NCI-H526 (cell line): ENCODE measurements at regions not wholly inside any gene's neighbourhood (a gene's known extent, or its start where the extent isn't known, plus 50 kb on each side); places are given as distances from the start of the nearest gene placed in this dataset.

Experiments used
- DNase-seq, 2 experiments: peaks; one replicate each; lab custom pipeline; 2025; lab: John Stamatoyannopoulos, UW

DNA sequence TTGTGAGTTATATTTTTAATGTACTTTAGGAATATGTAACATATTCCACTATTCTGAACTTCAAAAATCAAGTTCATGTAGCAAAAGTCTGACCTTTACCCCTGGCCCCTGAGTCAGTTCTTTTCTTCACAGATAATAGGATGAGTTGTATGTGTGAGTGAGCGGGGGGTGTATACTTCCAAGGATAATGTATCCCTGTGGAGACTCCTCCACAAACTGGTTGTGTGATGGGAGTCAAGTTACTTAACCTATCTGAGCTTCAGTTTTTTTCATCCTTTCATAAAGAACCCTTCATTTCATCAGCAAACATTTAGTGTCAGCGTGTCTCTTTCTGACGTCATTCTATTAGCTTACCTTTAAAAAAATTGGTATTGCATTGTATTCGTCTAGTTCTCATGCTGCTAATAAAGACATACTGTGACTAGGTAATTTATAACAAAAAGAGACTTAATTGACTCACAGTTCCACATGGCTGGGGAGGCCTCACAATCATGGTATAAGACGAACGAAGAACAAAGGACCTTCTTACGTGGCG, 288.1 kb upstream of the GPC6 start:
- DNase-seq, result no peak

GRCh38 chr13:92941167-92941566, 285.4 kb upstream of the GPC6 start:
- DNase-seq, result no peak

GRCh38 chr13:92947770-92948434, 278.7 kb upstream of the GPC6 start:
- DNase-seq, result peak; percentile 40 to 56

DNA sequence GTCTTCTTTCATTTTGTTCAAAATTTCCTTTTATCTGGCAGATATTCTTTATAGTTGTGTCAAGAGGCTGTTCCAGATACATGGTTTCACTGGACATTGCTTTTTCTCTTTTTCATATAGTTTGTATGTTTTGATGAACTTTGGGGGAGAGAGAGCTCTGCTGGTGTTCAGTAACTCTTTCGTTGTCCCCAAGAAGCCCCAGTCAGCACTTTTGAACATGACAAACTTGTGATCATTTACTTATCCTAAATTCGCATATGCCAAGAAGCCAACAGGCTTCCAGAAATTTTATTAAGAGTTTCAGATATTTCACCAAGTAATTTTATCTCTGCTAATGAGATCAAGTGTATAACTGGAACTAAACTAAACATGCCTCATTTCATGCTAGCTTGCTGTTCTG, 275.8 kb upstream of the GPC6 start:
- no peak for DNase-seq

DNA sequence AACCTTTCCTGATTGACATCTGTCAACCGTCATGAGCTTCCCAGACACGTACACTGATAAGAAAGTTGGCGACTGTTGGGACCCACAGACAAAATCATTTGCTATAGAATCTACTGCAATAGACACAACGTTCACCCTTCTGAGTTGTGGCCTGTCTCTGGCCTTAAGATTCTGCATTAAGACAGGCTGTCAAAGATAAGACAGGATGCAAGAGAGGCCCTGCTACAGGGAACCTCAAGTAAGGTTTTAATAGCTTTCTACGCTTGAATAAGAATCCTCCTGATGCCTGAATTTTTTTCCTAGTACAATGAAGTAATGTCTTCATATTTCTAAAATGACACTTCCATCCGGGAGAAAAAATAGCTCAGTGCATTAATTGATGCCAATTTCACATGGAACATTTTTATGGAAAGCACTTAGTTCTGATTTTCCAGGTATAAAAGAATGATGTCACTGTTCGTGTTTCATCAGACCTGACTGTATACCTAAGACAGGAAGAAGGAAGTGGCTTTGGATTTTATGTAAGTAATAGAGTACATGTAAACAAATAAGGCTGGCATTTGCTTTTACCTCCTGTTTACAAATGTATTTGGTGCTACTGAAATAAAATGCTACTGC, 275.2 kb upstream of the GPC6 start:
- DNase-seq, result no peak

- no peak for DNase-seq
Measured at GRCh38 chr13:92952161-92952560, 274.4 kb upstream of the GPC6 start.

- no peak for DNase-seq
Measured at GRCh38 chr13:92954746-92955145, 271.9 kb upstream of the GPC6 start.

DNA sequence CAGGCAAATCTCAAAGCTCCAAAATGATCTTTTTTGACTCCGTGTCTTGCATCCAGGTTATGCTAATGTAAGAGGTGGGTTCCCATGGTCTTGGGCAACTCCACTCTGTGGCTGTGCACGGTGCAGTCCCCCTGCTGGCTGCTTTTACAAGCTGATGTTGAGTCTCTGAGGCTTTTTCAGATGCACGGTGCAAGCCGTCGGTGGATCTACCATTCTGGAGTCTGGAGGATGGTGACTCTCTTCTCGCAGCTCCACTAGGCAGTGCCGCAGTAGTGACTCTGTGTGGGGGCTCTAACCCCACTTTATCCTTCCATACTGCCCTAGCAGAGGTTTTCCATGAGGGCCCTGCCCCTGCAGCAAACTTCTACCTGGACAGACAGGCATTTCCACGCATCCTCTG, 266.8 kb upstream of the GPC6 start:
- no peak for DNase-seq

DNA sequence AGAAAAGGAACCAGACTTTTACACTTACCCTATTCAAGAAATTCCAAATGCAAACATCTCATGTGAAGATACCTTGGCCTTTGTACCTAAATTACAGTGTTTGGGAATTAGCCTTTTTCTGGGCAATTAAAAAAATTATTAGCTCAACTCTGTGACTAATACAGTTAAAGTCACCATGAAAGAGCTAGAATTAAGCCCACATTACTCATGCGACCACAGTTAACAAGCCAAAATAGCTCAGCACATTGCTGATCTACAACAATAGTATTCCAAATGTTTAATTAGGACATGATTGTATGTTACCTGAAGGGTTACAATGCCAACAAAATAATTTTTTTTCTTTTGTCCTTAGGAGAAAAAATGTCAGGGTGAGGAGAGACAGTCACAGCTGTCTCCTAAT, 263.6 kb upstream of the GPC6 start:
- no peak for DNase-seq

DNA sequence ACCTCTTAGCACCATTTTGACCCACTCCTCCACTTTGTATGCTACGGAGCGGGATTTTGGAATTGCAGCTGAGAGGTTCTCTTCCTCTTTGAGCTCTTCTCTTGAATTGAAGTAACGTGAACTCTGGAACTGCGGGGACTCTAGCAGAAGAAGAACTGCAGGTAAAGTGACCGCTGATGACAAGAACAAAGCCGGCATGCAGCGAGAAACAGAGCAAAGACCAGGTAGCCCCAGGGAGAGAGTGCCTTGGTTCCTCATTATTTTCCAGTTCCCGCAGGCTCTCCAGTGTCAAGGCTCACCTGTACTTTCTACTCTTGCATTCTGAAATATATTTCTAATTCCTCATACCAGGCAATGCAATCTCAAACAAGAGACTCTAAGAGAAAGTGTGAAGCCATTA, 260.3 kb upstream of the GPC6 start:
- DNase-seq, result no peak

- DNase-seq, result no peak
Measured at GRCh38 chr13:92966900-92967299, 259.7 kb upstream of the GPC6 start.

DNA sequence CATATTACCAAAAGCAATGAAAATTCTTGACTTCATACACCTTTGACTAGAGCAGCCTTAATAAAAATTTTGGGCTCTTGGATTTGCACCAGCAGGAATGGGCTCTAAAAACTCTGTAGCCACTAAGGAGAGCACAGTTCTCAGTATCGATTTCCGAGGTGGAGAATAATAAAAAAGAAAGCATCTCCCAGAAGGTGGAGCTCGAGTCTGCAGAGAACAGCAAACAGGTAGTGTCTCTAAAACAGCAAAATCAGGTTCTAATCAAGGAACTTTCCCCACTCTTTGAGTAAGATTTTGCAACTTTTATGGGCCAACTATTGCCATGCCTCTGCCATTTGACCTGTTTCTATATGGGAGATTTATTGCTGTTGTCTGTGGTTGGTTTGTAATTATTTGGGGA, 258.7 kb upstream of the GPC6 start:
- DNase-seq, result peak; percentile 19 to 49

DNA sequence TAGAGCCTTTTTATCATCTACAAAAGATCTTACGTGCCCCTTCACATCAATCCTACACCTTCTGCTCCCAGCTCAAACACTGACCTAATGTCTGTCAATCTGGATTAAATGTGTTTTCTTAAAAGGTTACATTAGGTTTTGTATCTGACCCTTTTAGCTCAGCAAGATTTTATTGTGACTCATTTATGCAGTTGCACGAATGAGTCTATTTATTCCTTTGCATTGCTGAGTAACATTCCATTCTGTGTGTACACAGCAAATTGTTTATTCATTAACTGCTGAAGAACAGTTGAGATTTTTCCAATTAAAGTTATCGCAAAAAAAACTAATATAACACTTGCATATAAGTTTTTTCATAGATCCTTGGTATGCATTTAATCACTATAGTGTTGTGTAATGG, 253.9 kb upstream of the GPC6 start:
- no peak for DNase-seq

- DNase-seq, result no peak
Measured at GRCh38 chr13:92974905-92975429, 251.6 kb upstream of the GPC6 start.

DNA sequence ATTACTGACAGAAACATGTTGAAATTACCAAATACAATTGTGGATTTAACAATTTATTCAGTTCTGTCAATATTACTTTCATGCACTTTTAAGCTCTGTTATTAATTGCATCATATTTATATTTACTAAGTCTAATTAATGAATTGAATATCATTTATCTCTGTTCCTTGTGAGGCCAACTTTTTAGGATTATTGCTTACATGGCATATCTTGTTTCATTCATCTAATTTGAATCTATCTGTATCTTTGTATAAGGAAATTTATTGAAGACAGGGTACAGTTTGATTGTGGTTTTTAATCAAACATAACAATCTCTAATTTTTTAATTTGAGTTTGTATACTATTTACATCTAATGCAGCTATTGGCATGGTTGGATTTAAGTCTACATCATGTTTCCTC, 249.9 kb upstream of the GPC6 start:
- DNase-seq, result no peak

DNA sequence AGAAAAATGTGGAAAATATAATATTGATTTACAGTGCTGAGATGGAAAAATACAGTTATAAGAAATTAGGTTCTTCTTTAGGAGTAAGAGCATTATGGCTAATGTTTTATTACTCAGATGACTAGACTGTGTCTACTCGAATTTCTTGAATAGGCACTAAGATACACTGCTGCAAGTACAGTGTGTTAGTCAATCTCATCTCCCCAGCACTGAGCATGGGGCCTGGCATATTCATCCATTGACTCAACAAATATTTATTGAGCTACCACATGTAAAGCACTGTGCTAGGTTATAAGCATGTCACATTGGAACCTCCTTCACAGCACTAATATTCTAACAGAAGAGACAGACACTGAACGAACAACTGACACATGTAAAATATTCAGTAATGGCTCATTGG, 242.5 kb upstream of the GPC6 start:
- DNase-seq, result no peak

DNA sequence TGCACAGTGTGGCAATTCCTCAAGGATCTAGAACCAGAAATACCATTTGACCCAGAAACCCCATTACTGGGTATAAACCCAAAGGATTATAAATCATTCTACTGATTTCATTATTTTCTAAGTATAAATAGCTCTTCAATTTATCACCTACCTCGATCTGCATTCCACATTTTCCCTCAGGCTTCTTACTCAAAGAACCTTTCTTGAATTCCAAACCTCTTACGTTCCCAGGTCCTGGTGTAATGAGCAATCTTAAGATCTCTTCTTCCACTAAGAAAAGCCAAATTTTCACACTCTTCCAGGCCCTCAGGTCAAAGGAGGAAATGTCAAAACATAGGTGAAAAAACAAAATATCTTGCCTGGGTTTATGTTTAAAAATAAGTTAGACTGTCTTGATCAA, 237.3 kb upstream of the GPC6 start:
- no peak for DNase-seq

- DNase-seq, result no peak
Measured at GRCh38 chr13:92991692-92992091, 234.9 kb upstream of the GPC6 start.

GRCh38 chr13:92994056-92994455, 232.6 kb upstream of the GPC6 start:
- DNase-seq, result no peak

GRCh38 chr13:93001866-93002461, 224.6 kb upstream of the GPC6 start:
- DNase-seq, result no peak

DNA sequence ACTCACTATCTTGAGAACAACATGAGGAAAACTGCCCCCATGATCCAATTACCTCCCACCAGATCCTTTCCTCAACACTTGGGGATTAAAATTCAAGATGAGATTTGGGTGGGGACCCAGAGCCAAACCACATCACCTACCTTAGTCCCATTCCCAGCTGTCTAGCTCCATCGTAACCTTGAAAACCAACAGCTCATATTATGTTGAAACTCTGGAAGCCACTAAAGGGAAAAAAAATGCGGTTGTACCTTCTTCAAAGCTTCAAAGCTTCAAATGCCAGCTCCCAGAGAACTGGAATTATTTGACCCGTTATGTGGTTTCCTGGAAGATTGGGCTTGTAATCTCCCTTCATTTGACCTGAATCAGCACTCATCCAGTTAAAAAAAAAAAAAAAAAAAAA, 223.1 kb upstream of the GPC6 start:
- DNase-seq, result no peak

DNA sequence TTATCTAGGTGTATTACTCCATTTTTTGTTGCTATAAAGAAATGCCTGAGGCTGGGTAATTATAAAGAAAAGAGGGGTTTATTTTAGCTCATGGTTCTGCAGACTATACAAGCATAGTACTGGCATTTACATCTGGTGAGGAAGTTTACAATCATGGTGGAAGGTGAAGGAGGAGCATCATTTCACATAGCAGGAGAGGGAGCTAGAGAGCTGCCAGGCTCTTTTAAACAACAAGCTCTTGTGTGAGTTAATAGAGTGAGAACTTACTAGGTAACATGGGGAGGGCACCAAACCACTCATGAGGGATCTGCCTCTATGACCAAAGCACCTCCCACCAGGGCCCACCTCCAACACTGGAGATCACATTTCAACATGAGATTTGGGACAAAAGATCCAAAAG, 221.7 kb upstream of the GPC6 start:
- DNase-seq, result peak; percentile 23 to 40

GRCh38 chr13:93007928-93008327, 218.7 kb upstream of the GPC6 start:
- DNase-seq, result no peak
